NCI-H748 (cell line): ENCODE measurements at regions not wholly inside any gene's neighbourhood (a gene's known extent, or its start where the extent isn't known, plus 50 kb on each side); places are given as distances from the start of the nearest gene placed in this dataset.

Experiments used
- DNase-seq: peaks from one replicate; lab custom pipeline; 2025; ENCODE audit not compliant: unreplicated experiment; lab: John Stamatoyannopoulos, UW

- DNase-seq, result peak; percentile 59
Measured at GRCh38 chr15:94105760-94106159, 125.6 kb upstream of the MCTP2 start.

- no peak for DNase-seq
Measured at GRCh38 chr15:94100863-94101262, 130.5 kb upstream of the MCTP2 start.

- no peak for DNase-seq
Measured at GRCh38 chr15:94099574-94099960, 131.8 kb upstream of the MCTP2 start.

GRCh38 chr15:94098921-94099573 lies 132.3 kb upstream of the MCTP2 start:
- DNase-seq, result no peak

GRCh38 chr15:94097552-94097951 lies 133.8 kb upstream of the MCTP2 start:
- no peak for DNase-seq

- no peak for DNase-seq
Measured at GRCh38 chr15:94094310-94094709, 137.1 kb upstream of the MCTP2 start.

GRCh38 chr15:94086341-94086740 lies 145.0 kb upstream of the MCTP2 start:
- DNase-seq, result no peak

DNA sequence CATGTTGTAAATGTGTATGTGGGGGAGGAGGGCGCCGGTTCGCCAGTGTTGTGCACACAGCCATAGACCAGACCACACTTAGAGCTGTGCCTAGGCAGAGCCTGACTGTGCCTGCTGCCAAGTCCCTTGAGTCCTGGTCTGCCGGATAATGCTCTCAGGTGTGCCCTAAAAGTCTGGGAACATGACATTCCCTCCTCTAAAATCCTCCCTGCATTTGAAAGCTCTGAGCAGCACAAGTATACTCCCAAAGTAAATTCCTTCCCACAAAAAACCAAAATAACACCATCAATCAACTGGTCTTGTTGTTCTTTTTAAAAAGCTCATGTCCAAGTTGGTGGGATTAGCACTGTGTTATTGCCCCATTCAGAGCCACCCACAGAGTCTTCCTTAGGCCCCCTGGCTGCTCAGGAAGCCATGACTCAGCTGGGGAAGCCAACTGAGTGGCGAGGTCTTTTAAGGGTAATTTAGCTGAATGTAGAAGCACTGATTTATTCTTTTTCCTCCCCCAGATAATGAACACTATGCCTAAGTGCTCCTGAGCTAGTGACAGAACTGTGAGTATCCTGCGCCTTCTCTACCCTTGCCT lies 147.8 kb upstream of the MCTP2 start:
- DNase-seq, result no peak

- no peak for DNase-seq
Measured at GRCh38 chr15:94081829-94082228, 149.5 kb upstream of the MCTP2 start.

GRCh38 chr15:94080989-94081605 lies 150.3 kb upstream of the MCTP2 start:
- DNase-seq, result no peak

DNA sequence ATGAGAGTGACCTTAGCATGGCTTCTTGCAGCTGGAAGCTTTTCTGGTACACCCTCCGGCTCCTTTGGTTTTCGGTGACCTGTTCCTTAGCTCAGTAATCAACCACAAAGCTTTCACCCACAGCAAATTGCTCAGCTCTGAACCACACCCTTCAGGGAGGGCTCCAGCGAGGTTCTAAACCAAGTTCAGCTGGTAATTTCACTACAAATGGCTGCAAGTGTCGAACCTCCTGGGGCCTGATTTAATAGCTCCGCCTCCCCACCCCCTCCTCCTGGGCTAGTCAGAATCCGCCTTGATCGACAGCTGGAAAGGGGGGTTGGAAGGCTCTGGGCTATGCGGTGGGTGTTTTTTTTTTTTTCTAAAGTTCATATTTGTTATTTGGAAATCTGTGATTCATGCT lies 150.9 kb upstream of the MCTP2 start:
- DNase-seq, result peak; percentile 24

GRCh38 chr15:94079968-94080367 lies 151.4 kb upstream of the MCTP2 start:
- DNase-seq, result no peak

DNA sequence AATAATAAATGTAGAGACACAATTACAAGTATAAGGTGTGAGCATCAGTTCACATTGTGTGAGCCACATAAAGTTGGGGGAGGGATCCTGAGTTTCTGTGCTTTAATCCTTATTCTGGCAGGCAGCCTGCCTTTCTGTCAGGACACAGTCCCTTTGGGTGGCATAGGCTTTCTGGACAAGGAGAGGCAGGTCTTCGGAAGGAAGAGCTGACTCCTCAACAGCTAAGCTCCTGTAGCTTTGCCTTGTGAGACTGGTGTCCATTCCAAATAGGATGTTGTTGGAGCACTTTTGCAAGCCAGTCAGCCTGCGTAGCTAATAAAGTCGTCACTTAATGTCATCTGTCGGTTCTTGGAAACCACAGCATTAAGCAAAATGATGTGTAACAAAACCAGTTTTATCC lies 151.9 kb upstream of the MCTP2 start:
- no peak for DNase-seq

GRCh38 chr15:94077938-94078337 lies 153.4 kb upstream of the MCTP2 start:
- DNase-seq, result no peak

GRCh38 chr15:94075349-94075748 lies 156.0 kb upstream of the MCTP2 start:
- DNase-seq, result peak; percentile 17

DNA sequence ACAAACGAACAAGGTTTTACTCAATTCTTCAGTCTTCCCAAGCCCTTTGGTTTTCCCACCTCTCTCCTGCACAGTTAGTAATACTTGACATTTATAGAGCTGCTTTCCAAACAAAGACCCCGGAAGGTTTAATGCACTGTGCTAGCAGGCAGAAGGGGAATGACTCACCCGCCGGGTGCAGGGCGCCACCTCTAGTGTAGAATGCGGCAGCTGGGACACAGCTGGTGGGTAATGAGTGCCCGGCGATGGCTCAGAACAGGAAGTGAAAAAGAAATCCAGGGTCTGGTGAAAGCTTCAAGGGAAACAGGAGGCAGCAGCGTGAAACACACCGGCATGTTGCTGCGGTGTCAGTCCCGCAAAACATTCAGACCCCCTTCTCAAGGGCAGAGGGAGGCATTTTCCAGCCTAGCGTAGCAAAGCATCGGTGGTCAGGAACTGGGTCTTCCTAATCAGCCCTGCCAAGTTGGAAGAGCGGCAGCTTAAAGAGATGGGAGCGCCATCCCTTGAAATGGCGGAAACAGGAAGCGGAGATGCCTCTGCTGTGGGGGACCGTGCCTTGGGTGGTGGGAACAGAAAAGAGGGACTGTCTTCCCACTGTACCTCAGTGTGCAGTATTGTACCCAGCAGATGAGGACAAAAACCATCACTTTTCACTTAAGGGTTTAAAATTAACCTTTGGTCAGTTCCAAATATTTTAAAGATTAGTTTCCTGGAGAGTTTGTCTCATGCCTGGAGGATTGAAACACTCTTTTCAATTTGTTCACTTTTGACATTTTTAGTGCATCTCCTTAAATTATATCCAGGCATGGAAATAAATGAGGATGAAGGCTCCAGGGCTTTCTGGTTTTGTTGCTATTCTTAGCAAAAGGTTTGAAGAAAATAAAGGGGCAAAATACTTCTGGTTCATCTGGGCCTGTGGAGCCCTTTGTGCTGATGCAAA lies 160.7 kb upstream of the MCTP2 start:
- peak; percentile 86 for DNase-seq

- peak; percentile 48 for DNase-seq
Measured at GRCh38 chr15:94069844-94070243, 161.5 kb upstream of the MCTP2 start.

DNA sequence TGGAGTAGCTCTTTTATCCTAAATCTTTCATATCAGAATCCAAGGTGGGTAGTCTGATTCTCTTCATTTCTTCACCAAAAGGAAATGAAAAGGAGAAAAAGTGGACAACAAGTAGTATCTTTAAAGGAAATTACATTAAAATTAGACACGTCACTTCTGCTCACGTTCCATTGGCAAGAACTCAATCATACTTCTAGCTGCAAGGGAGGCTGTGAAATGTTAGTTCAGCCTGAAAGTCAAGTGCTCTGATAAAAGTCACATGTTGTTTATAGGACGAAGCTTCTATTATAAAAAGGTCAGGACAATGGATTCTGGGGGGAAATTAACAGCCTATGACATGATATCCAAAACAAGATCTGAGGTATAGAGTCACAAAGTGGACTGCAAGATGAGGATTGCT lies 164.6 kb upstream of the MCTP2 start:
- DNase-seq, result no peak

- no peak for DNase-seq
Measured at GRCh38 chr15:94066046-94066445, 165.3 kb upstream of the MCTP2 start.

GRCh38 chr15:94064676-94065313 lies 166.6 kb upstream of the MCTP2 start:
- DNase-seq, result no peak

DNA sequence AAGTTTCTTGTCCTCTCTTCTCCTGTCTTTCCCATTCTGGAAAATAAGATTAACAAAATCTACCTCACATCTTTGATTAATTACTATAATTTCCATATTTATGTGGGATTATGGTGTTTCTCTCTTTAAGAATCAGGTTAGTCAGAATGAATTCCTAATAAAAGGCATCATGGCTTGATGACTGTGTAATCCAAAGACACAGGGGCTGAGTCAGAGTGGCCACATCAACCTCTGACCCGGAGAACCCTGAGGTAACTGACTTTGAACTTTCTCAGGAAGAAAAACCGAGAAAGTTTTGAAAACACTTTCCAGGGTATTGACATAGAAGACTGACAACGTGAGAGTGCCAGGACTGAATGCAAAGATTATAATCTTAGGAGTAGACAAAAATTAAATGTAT lies 170.3 kb upstream of the MCTP2 start:
- no peak for DNase-seq
